ENCODE measurements at regions not wholly inside any gene's neighbourhood (a gene's known extent, or its start where the extent isn't known, plus 50 kb on each side); places are given as distances from the start of the nearest gene placed in this dataset.

DNA sequence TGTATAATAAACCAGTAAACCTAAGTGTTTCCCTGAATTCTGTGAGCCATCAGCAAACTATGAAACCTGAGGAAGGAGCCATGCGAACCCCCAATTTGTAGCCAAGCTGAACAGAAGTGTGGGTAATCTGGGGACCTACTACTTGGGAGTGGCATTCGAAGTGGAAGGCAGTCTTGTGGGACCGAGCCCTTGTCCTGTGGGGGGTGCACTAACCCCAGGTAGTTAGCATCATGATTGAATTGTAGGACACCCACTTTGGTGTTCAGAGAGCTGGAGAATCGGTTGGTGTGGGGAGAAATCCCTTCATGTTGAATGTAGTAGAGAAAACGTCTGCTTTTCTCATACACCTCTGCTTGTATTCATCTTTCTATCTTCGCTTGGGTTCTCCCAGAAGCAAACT lies 79.7 kb upstream of the CPHXL start:
- DNase-seq (ENCODE audit: low spot score in 2 of 2) = no peak
- H3K4me3 ChIP-seq (ENCODE audit: low read depth, poor library complexity, severe bottlenecking) = no peak overlapping the region
- TF ChIP-seq, protein P1, sequence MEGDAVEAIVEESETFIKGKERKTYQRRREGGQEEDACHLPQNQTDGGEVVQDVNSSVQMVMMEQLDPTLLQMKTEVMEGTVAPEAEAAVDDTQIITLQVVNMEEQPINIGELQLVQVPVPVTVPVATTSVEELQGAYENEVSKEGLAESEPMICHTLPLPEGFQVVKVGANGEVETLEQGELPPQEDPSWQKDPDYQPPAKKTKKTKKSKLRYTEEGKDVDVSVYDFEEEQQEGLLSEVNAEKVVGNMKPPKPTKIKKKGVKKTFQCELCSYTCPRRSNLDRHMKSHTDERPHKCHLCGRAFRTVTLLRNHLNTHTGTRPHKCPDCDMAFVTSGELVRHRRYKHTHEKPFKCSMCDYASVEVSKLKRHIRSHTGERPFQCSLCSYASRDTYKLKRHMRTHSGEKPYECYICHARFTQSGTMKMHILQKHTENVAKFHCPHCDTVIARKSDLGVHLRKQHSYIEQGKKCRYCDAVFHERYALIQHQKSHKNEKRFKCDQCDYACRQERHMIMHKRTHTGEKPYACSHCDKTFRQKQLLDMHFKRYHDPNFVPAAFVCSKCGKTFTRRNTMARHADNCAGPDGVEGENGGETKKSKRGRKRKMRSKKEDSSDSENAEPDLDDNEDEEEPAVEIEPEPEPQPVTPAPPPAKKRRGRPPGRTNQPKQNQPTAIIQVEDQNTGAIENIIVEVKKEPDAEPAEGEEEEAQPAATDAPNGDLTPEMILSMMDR (IDR thresholded peaks at IDR 0.05) = no peak
- no peak for TF ChIP-seq POLR2A (IDR thresholded peaks at IDR 0.05)
- 78 to 81% methylated on average over 6 of the region's 6 CpGs for WGBS, 2 donors
- intact Hi-C loops (cut with DNase I; ENCODE audit: low total_unique reads) = no loop called here

DNA sequence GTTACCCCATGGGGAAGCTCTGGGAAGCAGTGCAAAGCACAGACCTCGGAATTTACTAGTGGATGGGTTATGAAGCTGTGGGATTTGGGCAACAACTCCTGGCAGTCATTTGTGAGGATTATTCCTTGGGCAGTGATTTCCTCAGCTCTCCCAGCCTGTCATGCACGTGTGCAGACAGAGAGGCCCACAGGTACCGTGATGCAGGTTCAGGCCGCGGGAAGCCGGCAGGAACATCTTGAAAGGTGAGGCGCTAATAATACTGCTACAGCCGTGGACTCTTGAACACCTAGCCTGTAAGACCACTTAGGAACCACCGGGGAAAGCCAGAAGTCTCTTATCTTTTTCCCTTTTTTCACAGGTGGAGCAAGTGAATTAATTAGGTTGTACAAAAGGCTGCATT lies 80.2 kb upstream of the CPHXL start:
- intact Hi-C loops (cut with DNase I; ENCODE audit: low total_unique reads) = no loop called here
- DNase-seq (ENCODE audit: low spot score in 2 of 2) = no peak
- no peak overlapping the region for H3K4me3 ChIP-seq (ENCODE audit: low read depth, poor library complexity, severe bottlenecking)
- no peak for TF ChIP-seq POLR2A (IDR thresholded peaks at IDR 0.05)
- WGBS, 2 donors = 82 to 83% methylated on average over 9 of the region's 9 CpGs

DNA sequence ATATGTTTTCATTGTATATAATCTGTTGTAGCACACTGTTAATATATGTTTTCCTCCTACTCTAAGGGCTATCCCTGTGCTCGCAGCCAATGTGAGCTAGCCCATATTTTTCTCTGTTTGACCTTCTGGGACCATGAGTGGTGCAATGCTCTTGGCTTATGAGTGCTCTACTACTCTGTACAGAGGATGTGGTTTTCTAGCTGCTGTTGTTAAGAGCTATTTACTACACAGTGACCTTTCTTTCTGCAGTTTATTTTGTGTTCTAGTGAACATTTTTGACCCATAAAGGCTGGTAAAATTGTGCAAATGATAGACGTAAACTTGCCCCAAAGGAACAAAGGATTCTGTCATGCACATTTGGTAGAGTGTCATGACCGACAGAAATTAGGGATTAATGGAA lies 84.1 kb upstream of the CPHXL start:
- TF ChIP-seq POLR2A (IDR thresholded peaks at IDR 0.05) = no peak
- TF ChIP-seq, protein P1 (IDR thresholded peaks at IDR 0.05) = no peak
- DNase-seq (ENCODE audit: low spot score in 2 of 2) = no peak
- H3K4me3 ChIP-seq (ENCODE audit: low read depth, poor library complexity, severe bottlenecking) = no peak overlapping the region
- intact Hi-C loops (cut with DNase I; ENCODE audit: low total_unique reads) = no loop called here
- WGBS, 2 donors = 71 to 84% methylated on average over 3 of the region's 3 CpGs

DNA sequence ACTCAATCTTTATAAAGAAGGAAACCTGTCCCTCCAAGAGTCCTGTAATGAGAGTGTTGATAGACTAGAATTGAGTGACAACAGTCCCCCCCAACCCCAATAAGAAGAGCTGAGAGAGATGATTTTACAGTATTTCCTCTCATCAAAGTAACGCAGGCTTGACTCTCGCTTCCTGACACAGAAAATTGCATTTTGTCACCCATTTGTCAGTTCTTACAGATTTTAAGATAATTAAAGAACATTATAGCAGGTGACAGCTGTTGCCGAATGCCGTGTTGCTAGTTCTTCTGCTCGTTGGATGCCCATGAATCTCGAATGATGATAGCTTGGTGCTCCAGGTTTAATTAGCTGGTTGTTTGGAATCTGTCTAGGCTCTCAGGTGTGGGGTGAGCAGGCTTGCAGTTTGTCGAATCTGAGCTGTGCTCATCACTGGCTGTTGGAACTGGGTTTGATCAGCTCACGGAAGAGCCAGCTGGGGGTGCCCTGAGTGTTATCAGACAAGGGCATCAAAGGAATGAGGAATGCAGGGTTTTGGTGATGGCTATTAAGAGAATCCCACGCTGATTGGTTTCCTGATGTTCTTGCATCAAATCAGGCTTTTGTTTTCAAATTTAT lies 84.8 kb upstream of the CPHXL start:
- WGBS, 2 donors = 65 to 66% methylated on average over 9 of the region's 9 CpGs
- H3K4me3 ChIP-seq (ENCODE audit: low read depth, poor library complexity, severe bottlenecking) = no peak overlapping the region
- TF ChIP-seq POLR2A (IDR thresholded peaks at IDR 0.05) = no peak
- TF ChIP-seq, protein P1 (IDR thresholded peaks at IDR 0.05) = no peak
- DNase-seq (ENCODE audit: low spot score in 2 of 2) = no peak
- intact Hi-C loops (cut with DNase I; ENCODE audit: low total_unique reads) = no loop called here

DNA sequence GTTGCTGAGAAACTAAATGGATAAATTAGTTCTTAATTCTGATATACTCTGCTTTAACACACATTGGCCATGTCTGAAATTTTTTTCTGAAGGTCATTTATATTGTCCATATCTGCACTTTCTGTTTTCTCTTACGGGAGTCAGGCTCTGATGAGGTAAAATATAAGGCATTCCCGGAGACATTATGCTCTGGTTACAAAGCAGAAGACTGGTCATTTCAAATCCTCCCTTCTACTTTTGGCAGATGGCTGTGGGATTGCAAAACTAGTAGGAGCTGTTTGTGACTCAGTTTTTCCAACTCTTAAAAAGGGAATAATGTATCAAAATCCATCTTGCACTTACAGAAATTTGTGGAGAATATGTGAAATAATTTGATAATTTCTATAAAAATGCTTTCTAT lies 92.2 kb upstream of the CPHXL start:
- no peak for DNase-seq (ENCODE audit: low spot score in 2 of 2)
- intact Hi-C loops (cut with DNase I; ENCODE audit: low total_unique reads) = no loop called here
- whole genome bisulfite sequencing, 2 donors = 74 to 85% methylated on average over 2 of the region's 2 CpGs
- no peak overlapping the region for H3K4me3 ChIP-seq (ENCODE audit: low read depth, poor library complexity, severe bottlenecking)
- TF ChIP-seq, protein P1 (IDR thresholded peaks at IDR 0.05) = no peak
- TF ChIP-seq POLR2A (IDR thresholded peaks at IDR 0.05) = no peak

DNA sequence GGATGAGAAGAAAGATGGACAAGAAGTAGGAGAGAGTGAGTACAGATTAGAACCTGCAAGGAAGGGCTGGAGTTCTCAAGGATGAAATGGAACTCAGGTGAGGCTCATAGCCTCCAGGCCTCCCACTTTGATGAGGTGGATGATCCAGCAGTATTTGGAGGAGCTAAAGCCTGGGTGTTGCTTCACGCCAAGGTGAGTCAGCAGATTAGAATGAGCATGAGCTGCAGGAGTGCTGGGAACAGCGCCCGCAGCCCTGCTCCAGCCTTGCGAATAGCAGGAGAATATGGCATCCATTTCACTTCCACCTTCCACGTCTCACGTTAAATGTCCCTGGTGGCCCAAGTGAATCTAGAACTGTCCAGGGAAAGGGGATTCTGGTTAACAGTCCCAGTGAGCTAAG lies 94.4 kb upstream of the CPHXL start:
- no peak for DNase-seq (ENCODE audit: low spot score in 2 of 2)
- no peak overlapping the region for H3K4me3 ChIP-seq (ENCODE audit: low read depth, poor library complexity, severe bottlenecking)
- 86 to 92% methylated on average over 6 of the region's 6 CpGs for WGBS, 2 donors
- no peak for TF ChIP-seq POLR2A (IDR thresholded peaks at IDR 0.05)
- TF ChIP-seq, protein P1 (IDR thresholded peaks at IDR 0.05) = no peak
- intact Hi-C loops (cut with DNase I; ENCODE audit: low total_unique reads) = no loop called here
